ENCODE measurements at regions not wholly inside any gene's neighbourhood (a gene's known extent, or its start where the extent isn't known, plus 50 kb on each side); places are given as distances from the start of the nearest gene placed in this dataset.

DNA sequence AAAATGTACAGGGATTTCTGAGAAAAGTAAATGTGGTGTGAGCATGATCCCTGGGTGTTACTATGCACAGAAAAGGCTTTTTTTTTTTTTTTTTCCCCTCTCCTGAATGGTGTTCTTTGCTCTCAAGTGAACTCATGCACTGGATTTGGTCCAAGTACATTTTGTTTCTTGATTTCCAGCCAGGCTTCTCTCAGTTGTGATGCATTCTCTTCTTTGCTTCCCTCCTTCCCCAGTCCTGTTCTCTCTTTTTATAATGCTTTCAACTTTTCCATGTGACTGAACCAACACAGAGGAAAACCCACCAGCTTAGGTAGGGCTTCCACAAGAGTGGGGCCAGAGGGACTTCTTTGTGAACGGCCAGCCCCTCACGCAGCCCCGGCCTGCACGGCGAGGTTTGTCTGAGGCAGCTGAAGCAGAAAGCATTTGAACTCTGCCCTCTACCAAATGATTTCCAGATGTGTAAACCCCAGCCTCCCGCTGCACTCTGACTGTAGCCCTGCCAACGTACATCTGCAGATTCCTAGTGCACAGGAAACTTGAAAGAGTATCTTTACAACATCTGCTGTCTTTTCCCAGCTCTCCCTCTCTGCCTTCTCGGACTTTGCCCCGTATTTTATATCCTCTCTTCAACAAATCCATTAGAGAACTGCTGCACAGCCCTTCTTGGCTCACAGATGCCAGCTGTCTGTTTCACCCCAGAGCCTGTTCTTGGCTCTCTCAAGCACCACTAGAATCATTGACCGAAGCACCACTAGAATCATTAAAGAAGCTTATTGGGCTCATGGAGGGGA lies 71.8 kb upstream of the CD180 start:
- no peaks in the 10 kb centered on the region for H3K27me3 ChIP-seq (replicated peaks in 1 of 4; ENCODE audit: control extremely low read depth in 1 of 4, control insufficient read depth in 3 of 4, insufficient read depth in 4 of 4, low read length in 3 of 4)
- H3K4me3 ChIP-seq (ENCODE audit: control extremely low read depth in 1 of 5, extremely low read depth in 1 of 5, insufficient read depth in 1 of 5, low read depth in 2 of 5, low read length in 4 of 5), result no peak overlapping the region
- ATAC-seq (ENCODE audit: low read depth) (no peak), DNase-seq (no peak)
- ChIA-PET POLR2A (no interaction called here), CTCF (interaction anchor here (1.7 kb wide), 1 partner anchor 23 kb away, joined by 4 read pairs; no protein-coding TSS in a partner anchor)
- H3K4me3 Mint-ChIP-seq, result no peak overlapping the region
- no peak overlapping the region for H2AFZ ChIP-seq (ENCODE audit: insufficient read depth, low read depth, low read length, poor library complexity, severe bottlenecking)
- 94% methylated on average over 9 of the region's 10 CpGs for WGBS (ENCODE audit: insufficient coverage)
- H3K4me1 Mint-ChIP-seq, result no peaks in the 10 kb centered on the region
- no peak overlapping the region for H3K4me2 ChIP-seq (replicated peaks; ENCODE audit: low read depth, low read length, poor library complexity, severe bottlenecking)
- no peaks in the 10 kb centered on the region for H3K4me1 ChIP-seq (ENCODE audit: control insufficient read depth in 2 of 2, insufficient read depth in 2 of 2, low read length in 2 of 2)
- no peak overlapping the region for H3K27ac ChIP-seq (ENCODE audit: low read length in 2 of 2)
- no peaks in the 10 kb centered on the region for H3K79me2 ChIP-seq (ENCODE audit: control insufficient read depth, insufficient read depth, low read length)
- intact Hi-C loops (cut with micrococcal nuclease), result no loop called here
- H3K36me3 ChIP-seq (replicated peaks in 1 of 2; ENCODE audit: control extremely low read depth in 1 of 2, control insufficient read depth in 1 of 2, extremely low read depth in 1 of 2, insufficient read depth in 2 of 2, low read length in 1 of 2), result no peaks in the 10 kb centered on the region
- TF ChIP-seq EZH2 (IDR thresholded peaks at IDR 0.05; ENCODE audit: borderline replicate concordance, insufficient read depth, low read depth, low read length, poor library complexity, severe bottlenecking) (no peak), CTCF (IDR thresholded peaks at IDR 0.05) (no peak)
- H3K27me3 Mint-ChIP-seq, result peaks cover 2% of the 10 kb centered on the region
- no peaks in the 10 kb centered on the region for H4K20me1 ChIP-seq (ENCODE audit: control insufficient read depth, insufficient read depth, low read length, poor library complexity, severe bottlenecking)
- H3K9me3 ChIP-seq (ENCODE audit: control extremely low read depth in 1 of 3, control insufficient read depth in 2 of 3, insufficient read depth in 1 of 3, low read length in 2 of 3), result peaks cover 0 to 4% (median 0%) of the 10 kb centered on the region in 3 donors
- H3K27ac Mint-ChIP-seq, result no peak overlapping the region
- H3K9ac ChIP-seq (ENCODE audit: low read length), result no peak overlapping the region
- no peaks in the 10 kb centered on the region for H3K9me3 Mint-ChIP-seq (ENCODE audit: insufficient read depth)

- Mint-ChIP-seq H3K27ac (no peak overlapping the region), H3K27me3 (peaks cover 3% of the 10 kb centered on the region), H3K9me3 (ENCODE audit: insufficient read depth) (no peaks in the 10 kb centered on the region), H3K4me1 (no peaks in the 10 kb centered on the region), H3K4me3 (no peak overlapping the region)
- intact Hi-C loops (cut with micrococcal nuclease), result no loop called here
- Histone ChIP-seq H3K79me2 (ENCODE audit: control insufficient read depth, insufficient read depth, low read length) (no peaks in the 10 kb centered on the region), H3K9me3 (ENCODE audit: control extremely low read depth in 1 of 3, control insufficient read depth in 2 of 3, insufficient read depth in 1 of 3, low read length in 2 of 3) (peaks cover 0 to 4% (median 0%) of the 10 kb centered on the region in 3 donors), H3K36me3 (replicated peaks in 1 of 2; ENCODE audit: control extremely low read depth in 1 of 2, control insufficient read depth in 1 of 2, extremely low read depth in 1 of 2, insufficient read depth in 2 of 2, low read length in 1 of 2) (no peaks in the 10 kb centered on the region), H3K9ac (ENCODE audit: low read length) (no peak overlapping the region), H3K4me1 (ENCODE audit: control insufficient read depth in 2 of 2, insufficient read depth in 2 of 2, low read length in 2 of 2) (no peaks in the 10 kb centered on the region), H3K4me3 (ENCODE audit: control extremely low read depth in 1 of 5, extremely low read depth in 1 of 5, insufficient read depth in 1 of 5, low read depth in 2 of 5, low read length in 4 of 5) (no peak overlapping the region), H2AFZ (ENCODE audit: insufficient read depth, low read depth, low read length, poor library complexity, severe bottlenecking) (no peak overlapping the region), H3K27me3 (replicated peaks in 1 of 4; ENCODE audit: control extremely low read depth in 1 of 4, control insufficient read depth in 3 of 4, insufficient read depth in 4 of 4, low read length in 3 of 4) (no peaks in the 10 kb centered on the region), H3K4me2 (replicated peaks; ENCODE audit: low read depth, low read length, poor library complexity, severe bottlenecking) (no peak overlapping the region), H3K27ac (ENCODE audit: low read length in 2 of 2) (no peak overlapping the region), H4K20me1 (ENCODE audit: control insufficient read depth, insufficient read depth, low read length, poor library complexity, severe bottlenecking) (no peaks in the 10 kb centered on the region)
- WGBS (ENCODE audit: insufficient coverage), result 95% methylated on average over 4 of the region's 7 CpGs
- DNase-seq (no peak), ATAC-seq (ENCODE audit: low read depth) (no peak)
- TF ChIP-seq EZH2 (IDR thresholded peaks at IDR 0.05; ENCODE audit: borderline replicate concordance, insufficient read depth, low read depth, low read length, poor library complexity, severe bottlenecking) (no peak), CTCF (IDR thresholded peaks at IDR 0.05) (no peak)
- POLR2A ChIA-PET, result no interaction called here
- CTCF ChIA-PET, result interaction anchor here (1.7 kb wide), 1 partner anchor 22 kb away, joined by 4 read pairs; no protein-coding TSS in a partner anchor
Observed at GRCh38 chr5:67267512-67268216, 71.1 kb upstream of the CD180 start.

Data from B cell (primary cell).